DOHH2 (cell line): ENCODE measurements at regions not wholly inside any gene's neighbourhood (a gene's known extent, or its start where the extent isn't known, plus 50 kb on each side); places are given as distances from the start of the nearest gene placed in this dataset.

Source experiments
- CTCF ChIP-seq: fragments of 200-600 bp; sonication (generic); IDR thresholded peaks from one replicate; pipeline ENCODE4 v1.5.1; 2014; ENCODE audit warnings: antibody characterized with exemption, mild to moderate bottlenecking, low read depth, low read length; ENCODE audit not compliant: poor library complexity, severe bottlenecking
- EZH2phosphoT487 ChIP-seq: fragments of 200-600 bp; sonication (generic); IDR thresholded peaks from 2 replicates; pipeline ENCODE4 v1.6.1; 2017; ENCODE audit warnings: borderline replicate concordance, mild to moderate bottlenecking, antibody characterized with exemption, low read length, moderate library complexity, mixed read lengths

GRCh38 chr3:41029356-41029755, 169.9 kb upstream of the CTNNB1 start:
- TF ChIP-seq CTCF (no peak), EZH2phosphoT487 (no peak)
